Mesendoderm (in vitro differentiated cells): ENCODE measurements at regions not wholly inside any gene's neighbourhood (a gene's known extent, or its start where the extent isn't known, plus 50 kb on each side); places are given as distances from the start of the nearest gene placed in this dataset.

Experiments
- DNase-seq: peaks from one replicate; pipeline ENCODE4 v3.0.0; 2013
- H2AK5ac ChIP-seq: 2 replicates; pipeline ENCODE4 v1.6.1; 2013; ENCODE audit warnings: low read length, inconsistent platforms
- H2BK120ac ChIP-seq: 2 replicates; pipeline ENCODE4 v1.6.1; 2013; ENCODE audit warnings: low read depth, mild to moderate bottlenecking, low read length, moderate library complexity, mixed read lengths
- H2BK15ac ChIP-seq: replicated peaks from 2 replicates; pipeline ENCODE4 v1.6.1; 2013; ENCODE audit warnings: low read depth, mild to moderate bottlenecking, moderate library complexity
- H2BK5ac ChIP-seq: 2 replicates; pipeline ENCODE4 v1.6.1; 2013; ENCODE audit warnings: low read length, inconsistent platforms
- H3K18ac ChIP-seq: 2 replicates; pipeline ENCODE4 v1.6.1; 2013; ENCODE audit warnings: mild to moderate bottlenecking, low read length, mixed read lengths
- H3K23ac ChIP-seq: one replicate; pipeline ENCODE4 v1.6.1; 2013; ENCODE audit warnings: low read length
- H3K27ac ChIP-seq: 2 replicates; pipeline ENCODE4 v1.5.1; 2013; ENCODE audit warnings: low read depth, mild to moderate bottlenecking, inconsistent platforms, low read length, moderate library complexity
- H3K27me3 ChIP-seq: 2 replicates; pipeline ENCODE4 v1.6.1; 2013; ENCODE audit warnings: low read length, control low read depth, mild to moderate bottlenecking, inconsistent platforms; ENCODE audit not compliant: insufficient read depth, poor library complexity
- H3K36me3 ChIP-seq: 2 replicates; pipeline ENCODE4 v1.6.1; 2013; ENCODE audit warnings: low read length, inconsistent platforms; ENCODE audit not compliant: control insufficient read depth, insufficient read depth
- H3K4ac ChIP-seq: one replicate; pipeline ENCODE4 v1.6.1; 2013; ENCODE audit warnings: low read depth, mild to moderate bottlenecking, low read length, moderate library complexity
- H3K4me1 ChIP-seq: 2 replicates; pipeline ENCODE4 v1.6.1; 2013; ENCODE audit warnings: low read depth, low read length, inconsistent platforms; ENCODE audit not compliant: control insufficient read depth
- H3K4me2 ChIP-seq: 2 replicates; pipeline ENCODE4 v1.6.1; 2013; ENCODE audit warnings: low read length
- H3K4me3 ChIP-seq: 2 replicates; pipeline ENCODE4 v1.5.1; 2013; ENCODE audit warnings: mild to moderate bottlenecking, low read length
- H3K56ac ChIP-seq: one replicate; pipeline ENCODE4 v1.6.1; 2013; ENCODE audit warnings: low read length
- H3K79me1 ChIP-seq: 2 replicates; pipeline ENCODE4 v1.6.1; 2013; ENCODE audit warnings: low read length, inconsistent platforms
- H3K79me2 ChIP-seq: 2 replicates; pipeline ENCODE4 v1.6.1; 2013; ENCODE audit warnings: mild to moderate bottlenecking, low read length; ENCODE audit not compliant: control insufficient read depth, insufficient read depth
- H3K9ac ChIP-seq: 2 replicates; pipeline ENCODE4 v1.6.1; 2013; ENCODE audit warnings: low read length, inconsistent platforms
- H4K5ac ChIP-seq: one replicate; pipeline ENCODE4 v1.6.1; 2013; ENCODE audit warnings: low read length
- H4K8ac ChIP-seq: one replicate; pipeline ENCODE4 v1.6.1; 2013; ENCODE audit warnings: low read depth, mild to moderate bottlenecking, control low read depth, low read length, moderate library complexity
- WGBS: extraction: QIAGEN DNeasy Blood & Tissue Kit; methylation state at CpG from one replicate; pipeline ENCODE4 v1.1.7; 2013; ENCODE audit warnings: low lambda C conversion rate, missing lambda C conversion rate; ENCODE audit not compliant: insufficient coverage; ENCODE audit errors: extremely low coverage; 5-methylcytosine and 5-hydroxymethylcytosine counted together

DNA sequence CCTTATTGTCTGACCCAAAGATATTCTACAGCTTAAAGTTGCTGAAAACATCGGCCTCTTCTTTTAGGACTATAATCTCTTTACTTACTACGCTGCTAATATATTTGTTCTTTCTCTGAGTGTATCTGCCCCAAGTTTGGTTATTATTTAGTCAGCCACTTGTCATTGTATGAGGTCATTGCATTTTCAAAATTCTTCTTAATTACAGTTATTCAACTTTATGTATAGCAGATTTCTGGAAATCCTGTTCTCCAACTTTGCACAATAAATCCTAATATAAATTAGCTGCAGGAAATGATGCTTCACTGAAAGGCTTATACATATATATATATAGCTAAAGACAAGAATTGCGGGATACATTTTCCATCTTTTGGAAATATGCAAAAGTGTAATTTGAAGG is 88.5 kb upstream of the HIVEP1 start:
- no CpG with 5 or more reads among the region's 3 CpGs for WGBS
- Histone ChIP-seq H3K9ac (no peak overlapping the region), H2BK5ac (no peak overlapping the region), H3K27me3 (no peaks in the 10 kb centered on the region), H3K79me2 (no peaks in the 10 kb centered on the region), H3K56ac (no peak overlapping the region), H3K4me3 (no peak overlapping the region), H3K23ac (no peak overlapping the region), H2AK5ac (no peak overlapping the region), H2BK15ac (no peak overlapping the region), H3K4ac (no peak overlapping the region), H3K4me1 (no peaks in the 10 kb centered on the region), H3K36me3 (no peaks in the 10 kb centered on the region), H4K8ac (no peak overlapping the region), H3K18ac (no peak overlapping the region), H4K5ac (no peak overlapping the region), H3K27ac (no peak overlapping the region), H3K4me2 (no peak overlapping the region), H3K79me1 (no peaks in the 10 kb centered on the region), H2BK120ac (no peak overlapping the region)
- DNase-seq: no peak

DNA sequence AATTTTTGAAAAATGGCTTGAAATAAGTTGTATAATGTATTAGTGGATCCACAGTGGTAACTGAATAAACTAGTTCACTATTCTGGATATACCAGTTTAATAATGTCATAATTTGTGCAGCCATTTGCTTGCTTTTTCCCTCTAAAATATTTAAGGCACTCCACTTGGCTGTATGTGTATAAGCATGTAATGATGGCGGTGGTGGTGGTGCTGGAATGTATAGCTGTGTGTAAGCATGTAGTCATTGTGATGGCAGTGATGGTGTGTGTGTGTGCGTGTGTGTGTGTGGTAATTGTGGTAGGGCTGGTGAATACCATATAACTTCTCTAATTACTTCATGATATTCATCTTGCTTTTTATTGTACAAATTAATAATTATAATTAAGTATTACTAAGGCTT is 89.2 kb upstream of the HIVEP1 start:
- Histone ChIP-seq H3K4ac (no peak overlapping the region), H3K9ac (no peak overlapping the region), H3K23ac (no peak overlapping the region), H3K27ac (no peak overlapping the region), H3K18ac (no peak overlapping the region), H3K56ac (no peak overlapping the region), H3K27me3 (no peaks in the 10 kb centered on the region), H3K79me1 (no peaks in the 10 kb centered on the region), H3K4me2 (no peak overlapping the region), H3K4me1 (no peaks in the 10 kb centered on the region), H2BK120ac (no peak overlapping the region), H2AK5ac (no peak overlapping the region), H3K79me2 (no peaks in the 10 kb centered on the region), H2BK15ac (no peak overlapping the region), H4K8ac (no peak overlapping the region), H3K36me3 (no peaks in the 10 kb centered on the region), H3K4me3 (no peak overlapping the region), H4K5ac (no peak overlapping the region), H2BK5ac (no peak overlapping the region)
- WGBS: no CpG with 5 or more reads among the region's 2 CpGs
- no peak for DNase-seq

DNA sequence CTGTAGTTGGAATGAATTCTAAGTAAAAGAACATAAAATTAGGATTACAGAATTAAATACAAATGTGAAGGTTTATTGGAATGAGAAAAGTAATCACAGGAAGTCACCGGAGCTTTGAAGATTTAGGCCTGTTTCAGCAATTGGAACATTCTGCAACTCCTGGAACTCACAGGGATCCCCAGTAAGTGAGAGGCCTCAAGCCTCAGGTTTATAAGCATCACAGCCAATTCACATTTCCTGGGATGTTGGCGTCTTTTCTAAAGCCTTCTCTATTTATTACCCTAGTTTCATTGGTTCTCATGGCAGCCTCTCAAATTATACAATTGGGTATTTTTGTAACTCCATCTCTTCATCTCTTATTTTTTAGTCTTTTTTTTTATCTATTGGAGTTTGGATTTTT is 90.4 kb upstream of the HIVEP1 start:
- H3K27me3 ChIP-seq: no peaks in the 10 kb centered on the region
- no peaks in the 10 kb centered on the region for H3K79me2 ChIP-seq
- no peak overlapping the region for H3K9ac ChIP-seq
- no peak overlapping the region for H2BK120ac ChIP-seq
- no peak overlapping the region for H3K27ac ChIP-seq
- H4K8ac ChIP-seq: no peak overlapping the region
- no peak overlapping the region for H4K5ac ChIP-seq
- no peak overlapping the region for H2BK5ac ChIP-seq
- H3K18ac ChIP-seq: no peak overlapping the region
- no peaks in the 10 kb centered on the region for H3K79me1 ChIP-seq
- H3K4me3 ChIP-seq: no peak overlapping the region
- no peak overlapping the region for H3K23ac ChIP-seq
- no peak overlapping the region for H3K56ac ChIP-seq
- H3K4ac ChIP-seq: no peak overlapping the region
- WGBS: no CpG with 5 or more reads among the region's 2 CpGs
- H2BK15ac ChIP-seq: no peak overlapping the region
- H3K36me3 ChIP-seq: no peaks in the 10 kb centered on the region
- H2AK5ac ChIP-seq: no peak overlapping the region
- no peak overlapping the region for H3K4me2 ChIP-seq
- no peak for DNase-seq
- no peaks in the 10 kb centered on the region for H3K4me1 ChIP-seq

- no peak overlapping the region for H4K8ac ChIP-seq
- no peak overlapping the region for H3K18ac ChIP-seq
- H2BK120ac ChIP-seq: no peak overlapping the region
- no CpG with 5 or more reads among the region's 5 CpGs for WGBS
- H2AK5ac ChIP-seq: no peak overlapping the region
- no peak overlapping the region for H4K5ac ChIP-seq
- H3K56ac ChIP-seq: peak overlapping the region; percentile 44
- H3K27ac ChIP-seq: no peak overlapping the region
- no peak overlapping the region for H3K4me3 ChIP-seq
- H2BK5ac ChIP-seq: no peak overlapping the region
- peak; percentile 86 for DNase-seq
- H3K4me2 ChIP-seq: no peak overlapping the region
- no peaks in the 10 kb centered on the region for H3K36me3 ChIP-seq
- H3K4me1 ChIP-seq: no peaks in the 10 kb centered on the region
- no peak overlapping the region for H2BK15ac ChIP-seq
- no peaks in the 10 kb centered on the region for H3K27me3 ChIP-seq
- no peaks in the 10 kb centered on the region for H3K79me2 ChIP-seq
- no peaks in the 10 kb centered on the region for H3K79me1 ChIP-seq
- no peak overlapping the region for H3K23ac ChIP-seq
- no peak overlapping the region for H3K9ac ChIP-seq
- H3K4ac ChIP-seq: no peak overlapping the region
These were observed 91.1 kb upstream of the HIVEP1 start for GRCh38 chr6:11921017-11921438.

DNA sequence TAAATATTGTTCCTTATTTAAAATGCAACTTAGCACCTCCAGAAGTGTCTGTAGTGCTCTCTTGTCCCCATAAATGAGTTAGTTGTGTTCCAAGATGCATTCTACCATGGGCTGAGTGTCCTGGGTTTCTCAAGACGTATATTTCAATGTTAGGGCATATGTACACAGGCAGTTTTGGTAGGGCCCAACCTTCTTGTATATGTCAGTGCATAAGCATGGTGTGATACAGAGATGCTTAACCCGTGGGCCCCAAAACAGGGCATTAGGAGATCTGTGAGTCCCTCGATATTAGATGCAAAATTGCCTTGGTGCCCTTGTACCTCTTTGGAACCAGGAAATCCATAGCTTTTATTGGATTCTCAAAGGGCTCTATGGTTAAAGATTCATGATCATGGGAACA is 91.5 kb upstream of the HIVEP1 start:
- no peak overlapping the region for H4K8ac ChIP-seq
- H3K4ac ChIP-seq: no peak overlapping the region
- WGBS: no CpG with 5 or more reads among the region's 3 CpGs
- no peak overlapping the region for H2BK120ac ChIP-seq
- H2AK5ac ChIP-seq: peak overlapping the region; percentile 16
- H3K27me3 ChIP-seq: no peaks in the 10 kb centered on the region
- H3K79me2 ChIP-seq: no peaks in the 10 kb centered on the region
- no peak overlapping the region for H3K4me2 ChIP-seq
- no peaks in the 10 kb centered on the region for H3K36me3 ChIP-seq
- no peak overlapping the region for H2BK5ac ChIP-seq
- no peak overlapping the region for H4K5ac ChIP-seq
- no peak overlapping the region for H3K27ac ChIP-seq
- no peaks in the 10 kb centered on the region for H3K79me1 ChIP-seq
- no peak overlapping the region for H3K23ac ChIP-seq
- peak overlapping the region; percentile 44 for H3K56ac ChIP-seq
- H3K4me1 ChIP-seq: no peaks in the 10 kb centered on the region
- no peak overlapping the region for H2BK15ac ChIP-seq
- no peak overlapping the region for H3K18ac ChIP-seq
- H3K4me3 ChIP-seq: no peak overlapping the region
- no peak for DNase-seq
- no peak overlapping the region for H3K9ac ChIP-seq

- H3K4me3 ChIP-seq: no peak overlapping the region
- H3K4me1 ChIP-seq: no peaks in the 10 kb centered on the region
- H3K36me3 ChIP-seq: no peaks in the 10 kb centered on the region
- H3K9ac ChIP-seq: no peak overlapping the region
- H2BK120ac ChIP-seq: no peak overlapping the region
- DNase-seq: no peak
- H3K4ac ChIP-seq: no peak overlapping the region
- no peak overlapping the region for H3K23ac ChIP-seq
- H2BK5ac ChIP-seq: no peak overlapping the region
- no peak overlapping the region for H3K18ac ChIP-seq
- H3K79me2 ChIP-seq: no peaks in the 10 kb centered on the region
- no peak overlapping the region for H4K8ac ChIP-seq
- WGBS: no CpG with 5 or more reads among the region's 8 CpGs
- H3K79me1 ChIP-seq: no peaks in the 10 kb centered on the region
- no peak overlapping the region for H3K4me2 ChIP-seq
- no peak overlapping the region for H3K27ac ChIP-seq
- H3K56ac ChIP-seq: no peak overlapping the region
- no peak overlapping the region for H2AK5ac ChIP-seq
- H4K5ac ChIP-seq: no peak overlapping the region
- H3K27me3 ChIP-seq: no peaks in the 10 kb centered on the region
- H2BK15ac ChIP-seq: no peak overlapping the region
These were observed 92.2 kb upstream of the HIVEP1 start for GRCh38 chr6:11919771-11920440.
